Keratinocyte (primary cell): ENCODE measurements at regions not wholly inside any gene's neighbourhood (a gene's known extent, or its start where the extent isn't known, plus 50 kb on each side); places are given as distances from the start of the nearest gene placed in this dataset.
A peak's percentile ranks its signal among the peaks of the same experiment; 100 is the strongest.
"Not testable (repeated sequence)": the region's sequence is repeated elsewhere in the genome, so short reads cannot be mapped to it uniquely, and the experiment has no call there.

Experiments used
- DNase-seq: peaks from one replicate; pipeline ENCODE4 v3.0.0-alpha.2; 2011; ENCODE audit warnings: low read depth, missing footprints, low spot score
- FAIRE-seq: peaks from 2 replicates; lab custom pipeline; 2011; peaks lifted over from hg19 to GRCh38; lab: Jason Lieb, UNC
- H2AFZ ChIP-seq: 2 replicates; pipeline ENCODE4 v1.6.0; 2012; ENCODE audit warnings: low read length, control low read depth, inconsistent platforms; ENCODE audit not compliant: control insufficient read depth
- H3K27ac ChIP-seq: 2 replicates; pipeline ENCODE4 v1.5.1; 2011; ENCODE audit warnings: low read length; ENCODE audit not compliant: control insufficient read depth, insufficient read depth
- H3K27me3 ChIP-seq: 3 replicates; pipeline ENCODE4 v1.6.0; 2011; ENCODE audit warnings: low read length; ENCODE audit not compliant: control insufficient read depth, insufficient read depth; ENCODE audit errors: extremely low read depth
- H3K36me3 ChIP-seq, 2 experiments: 2 replicates in 1 of 2; 3 replicates in 1 of 2; pipeline ENCODE4 v1.5.1; 2011; ENCODE audit warnings: low read length in 2 of 2, mild to moderate bottlenecking in 1 of 2; ENCODE audit not compliant: control insufficient read depth in 2 of 2, insufficient read depth in 2 of 2; ENCODE audit errors: extremely low read depth in 1 of 2
- H3K4me1 ChIP-seq: 3 replicates; pipeline ENCODE4 v1.5.1; 2011; ENCODE audit warnings: low read length; ENCODE audit not compliant: control insufficient read depth, insufficient read depth; ENCODE audit errors: extremely low read depth
- H3K4me2 ChIP-seq: 3 replicates; pipeline ENCODE4 v1.6.0; 2011; ENCODE audit warnings: low read depth, low read length; ENCODE audit not compliant: control insufficient read depth, insufficient read depth; ENCODE audit errors: extremely low read depth
- H3K4me3 ChIP-seq, 3 experiments: fragments of 200-600 bp in 1 of 3; sonication (generic) in 1 of 3; 2 replicates in 2 of 3; 3 replicates in 1 of 3; pipeline ENCODE4 v1.5.1; 2011 to 2016; ENCODE audit warnings: low read length in 3 of 3, mild to moderate bottlenecking in 3 of 3, control low read depth in 2 of 3, inconsistent platforms in 1 of 3, low read depth in 1 of 3, mixed read lengths in 1 of 3, mixed run types in 1 of 3, moderate library complexity in 1 of 3; ENCODE audit not compliant: control insufficient read depth in 2 of 3, insufficient read depth in 2 of 3; ENCODE audit errors: extremely low read depth in 1 of 3
- H3K79me2 ChIP-seq: 2 replicates; pipeline ENCODE4 v1.6.0; 2012; ENCODE audit warnings: low read length; ENCODE audit not compliant: control insufficient read depth, insufficient read depth
- H3K9ac ChIP-seq: 3 replicates; pipeline ENCODE4 v1.6.0; 2011; ENCODE audit warnings: low read length; ENCODE audit not compliant: control insufficient read depth, insufficient read depth; ENCODE audit errors: extremely low read depth
- H3K9me1 ChIP-seq: 3 replicates; pipeline ENCODE4 v1.6.0; 2011; ENCODE audit warnings: low read length; ENCODE audit not compliant: control insufficient read depth, insufficient read depth; ENCODE audit errors: extremely low read depth
- H3K9me3 ChIP-seq: 2 replicates; pipeline ENCODE4 v1.5.1; 2012; ENCODE audit warnings: low read depth, low read length; ENCODE audit not compliant: control insufficient read depth
- H4K20me1 ChIP-seq: 3 replicates; pipeline ENCODE4 v1.6.0; 2011; ENCODE audit warnings: low read length; ENCODE audit not compliant: control insufficient read depth, insufficient read depth; ENCODE audit errors: extremely low read depth
- EZH2 ChIP-seq: IDR thresholded peaks from one replicate; pipeline ENCODE4 v1.6.1; 2012; ENCODE audit warnings: inconsistent platforms, mild to moderate bottlenecking, low read length, moderate library complexity
- dilution Hi-C: fragments of 300-500 bp; cut with MboI; formaldehyde crosslinking; loops from one replicate; pipeline ENCODE4 v1.7.0; 2020; ENCODE audit warnings: low sequenced_read_pairs; ENCODE audit not compliant: extremely low pct_ligation_motif_present
- TF ChIP-seq, protein P1 (sequence below), 3 experiments: IDR thresholded peaks in 1 of 3; conservative IDR thresholded peaks in 1 of 3; optimal IDR thresholded peaks in 1 of 3; 2 replicates in 2 of 3; 3 replicates in 1 of 3; pipeline versions ENCODE3 to v1.5.1; 2011; ENCODE audit warnings: low read length in 3 of 3, mild to moderate bottlenecking in 3 of 3, moderate library complexity in 2 of 3, control low read depth in 1 of 3, inconsistent platforms in 1 of 3; ENCODE audit not compliant: insufficient read depth in 2 of 3; ENCODE audit errors: extremely low read depth in 1 of 3

DNA sequence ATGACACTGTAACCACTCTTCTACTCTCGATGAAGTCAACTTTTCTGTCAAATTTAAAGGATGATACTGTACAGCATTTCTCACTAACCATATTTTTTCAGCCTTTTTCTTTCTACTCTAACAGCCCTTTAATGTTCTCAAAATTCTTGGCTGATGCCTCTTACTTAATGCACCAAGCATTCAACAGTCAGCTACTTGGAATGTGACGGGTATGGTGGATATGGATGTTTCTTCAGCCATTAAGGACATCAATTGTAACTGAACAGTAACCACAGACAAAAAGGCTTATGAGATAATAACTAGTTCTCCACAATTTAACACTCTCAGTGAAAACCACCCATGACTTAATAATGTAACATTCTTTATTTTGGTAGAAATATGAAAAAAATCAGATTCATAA, 467.2 kb upstream of the ZNF337 start:
- FAIRE-seq (peak; percentile 69), DNase-seq (peak; percentile 13)
- Histone ChIP-seq H3K4me2 (no peak overlapping the region), H3K27me3 (no peaks in the 10 kb centered on the region), H4K20me1 (no peaks in the 10 kb centered on the region), H3K36me3 (no peaks in the 10 kb centered on the region), H3K9me1 (no peaks in the 10 kb centered on the region), H3K9me3 (no peaks in the 10 kb centered on the region), H3K27ac (no peak overlapping the region), H3K4me3 (no peak overlapping the region), H2AFZ (no peak overlapping the region), H3K9ac (no peak overlapping the region), H3K79me2 (no peaks in the 10 kb centered on the region), H3K4me1 (peaks cover 16% of the 10 kb centered on the region)
- TF ChIP-seq, protein P1, sequence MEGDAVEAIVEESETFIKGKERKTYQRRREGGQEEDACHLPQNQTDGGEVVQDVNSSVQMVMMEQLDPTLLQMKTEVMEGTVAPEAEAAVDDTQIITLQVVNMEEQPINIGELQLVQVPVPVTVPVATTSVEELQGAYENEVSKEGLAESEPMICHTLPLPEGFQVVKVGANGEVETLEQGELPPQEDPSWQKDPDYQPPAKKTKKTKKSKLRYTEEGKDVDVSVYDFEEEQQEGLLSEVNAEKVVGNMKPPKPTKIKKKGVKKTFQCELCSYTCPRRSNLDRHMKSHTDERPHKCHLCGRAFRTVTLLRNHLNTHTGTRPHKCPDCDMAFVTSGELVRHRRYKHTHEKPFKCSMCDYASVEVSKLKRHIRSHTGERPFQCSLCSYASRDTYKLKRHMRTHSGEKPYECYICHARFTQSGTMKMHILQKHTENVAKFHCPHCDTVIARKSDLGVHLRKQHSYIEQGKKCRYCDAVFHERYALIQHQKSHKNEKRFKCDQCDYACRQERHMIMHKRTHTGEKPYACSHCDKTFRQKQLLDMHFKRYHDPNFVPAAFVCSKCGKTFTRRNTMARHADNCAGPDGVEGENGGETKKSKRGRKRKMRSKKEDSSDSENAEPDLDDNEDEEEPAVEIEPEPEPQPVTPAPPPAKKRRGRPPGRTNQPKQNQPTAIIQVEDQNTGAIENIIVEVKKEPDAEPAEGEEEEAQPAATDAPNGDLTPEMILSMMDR (optimal IDR thresholded peaks at IDR 0.05 in 1 of 3, IDR thresholded peaks at IDR 0.05 in 1 of 3, conservative IDR thresholded peaks at IDR 0.05 in 1 of 3; ENCODE audit: extremely low read depth in 1 of 3, insufficient read depth in 2 of 3, low read length in 3 of 3), result no peak
- no peak for TF ChIP-seq EZH2
- dilution Hi-C loops, result no loop called here

DNA sequence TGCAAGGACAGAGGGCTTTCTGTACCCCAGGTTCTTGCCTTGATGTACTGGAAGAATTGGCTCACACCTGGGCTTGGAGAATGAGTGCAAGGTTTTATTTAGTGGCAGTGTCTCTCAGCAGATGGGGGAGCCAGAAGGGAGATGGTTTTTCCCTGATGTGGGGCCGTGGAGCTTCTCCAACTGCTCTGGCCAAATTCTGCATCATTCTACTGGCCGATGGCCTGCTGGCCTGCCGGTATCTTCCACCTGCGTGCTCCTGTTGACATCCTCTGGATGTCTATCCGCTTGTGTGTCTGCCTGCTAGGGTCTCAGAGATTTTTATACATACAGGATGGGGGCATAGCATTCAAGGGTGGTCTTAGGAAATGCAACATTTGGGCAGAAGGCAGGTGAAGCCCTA, 466.5 kb upstream of the ZNF337 start:
- dilution Hi-C loops, result not testable (repeated sequence)
- peaks cover 16% of the 10 kb centered on the region for H3K4me1 ChIP-seq

DNA sequence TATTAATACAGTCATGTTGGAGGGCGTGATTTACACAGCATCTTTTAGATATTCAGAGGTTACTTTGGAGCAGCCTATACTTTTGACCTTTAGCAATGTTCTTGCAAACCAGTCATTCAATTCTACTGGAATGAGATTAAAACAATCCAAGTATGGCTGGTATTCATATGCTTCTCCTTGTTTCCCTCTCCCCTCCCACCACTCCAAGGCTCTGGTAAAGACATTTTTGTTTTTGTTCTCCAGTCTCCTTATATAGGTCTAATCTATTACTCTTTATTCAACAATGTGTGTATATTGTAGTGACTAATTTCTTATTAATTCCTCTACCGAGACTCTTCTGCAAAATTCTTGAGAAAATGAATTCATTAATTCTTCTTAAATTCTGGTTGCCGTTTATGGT, 465.1 kb upstream of the ZNF337 start:
- H3K36me3 ChIP-seq, H3K4me3 ChIP-seq, H3K4me1 ChIP-seq, dilution Hi-C loops, FAIRE-seq, H3K9ac ChIP-seq, DNase-seq, H3K27me3 ChIP-seq, H3K4me2 ChIP-seq, H3K9me1 ChIP-seq, H3K27ac ChIP-seq, H2AFZ ChIP-seq, H4K20me1 ChIP-seq, H3K79me2 ChIP-seq, H3K9me3 ChIP-seq: not testable (repeated sequence)

More for the DNA sequence above, 466.5 kb upstream of the ZNF337 start:
- H3K36me3 ChIP-seq, H4K20me1 ChIP-seq, H3K27me3 ChIP-seq, H3K79me2 ChIP-seq, H3K27ac ChIP-seq, H3K9me3 ChIP-seq, H3K4me3 ChIP-seq, H2AFZ ChIP-seq, H3K4me2 ChIP-seq, H3K9me1 ChIP-seq, H3K9ac ChIP-seq, DNase-seq, FAIRE-seq: not testable (repeated sequence)

DNA sequence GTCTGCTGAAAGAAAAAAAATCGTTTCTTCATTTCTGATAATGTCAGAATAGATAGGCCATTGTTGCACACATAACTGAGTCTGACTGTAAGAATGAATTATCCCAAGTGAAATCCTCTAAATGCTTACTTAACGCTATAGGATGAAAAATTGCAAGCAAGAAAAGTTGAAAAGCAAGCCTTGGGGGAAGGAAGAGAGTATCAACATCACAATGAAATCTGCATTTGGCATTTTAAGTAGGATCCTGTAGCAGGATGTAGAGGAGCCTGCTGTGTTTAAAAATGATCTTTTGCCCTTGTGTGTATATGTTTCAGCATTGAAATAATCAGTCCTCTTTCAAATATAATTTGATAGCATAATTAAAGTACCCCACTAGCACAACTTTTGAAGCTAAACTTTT, 464.3 kb upstream of the ZNF337 start:
- H3K9me3 ChIP-seq, H4K20me1 ChIP-seq, H3K79me2 ChIP-seq, H3K4me3 ChIP-seq, H3K27ac ChIP-seq, H3K27me3 ChIP-seq, DNase-seq, H3K36me3 ChIP-seq, FAIRE-seq, H3K4me2 ChIP-seq, H3K4me1 ChIP-seq, H3K9me1 ChIP-seq, H3K9ac ChIP-seq, dilution Hi-C loops: not testable (repeated sequence)
- peak overlapping the region; percentile 37 for H2AFZ ChIP-seq
